Keratinocyte (primary cell): ENCODE measurements at regions not wholly inside any gene's neighbourhood (a gene's known extent, or its start where the extent isn't known, plus 50 kb on each side); places are given as distances from the start of the nearest gene placed in this dataset.

Experiments used
- EZH2 ChIP-seq: IDR thresholded peaks from one replicate; pipeline ENCODE4 v1.6.1; 2012; ENCODE audit warnings: inconsistent platforms, mild to moderate bottlenecking, low read length, moderate library complexity
- TF ChIP-seq, protein P1 (sequence below), 3 experiments: IDR thresholded peaks in 1 of 3; conservative IDR thresholded peaks in 1 of 3; optimal IDR thresholded peaks in 1 of 3; 2 replicates in 2 of 3; 3 replicates in 1 of 3; pipeline versions ENCODE3 to v1.5.1; 2011; ENCODE audit warnings: low read length in 3 of 3, mild to moderate bottlenecking in 3 of 3, moderate library complexity in 2 of 3, control low read depth in 1 of 3, inconsistent platforms in 1 of 3; ENCODE audit not compliant: insufficient read depth in 2 of 3; ENCODE audit errors: extremely low read depth in 1 of 3

- TF ChIP-seq, protein P1, sequence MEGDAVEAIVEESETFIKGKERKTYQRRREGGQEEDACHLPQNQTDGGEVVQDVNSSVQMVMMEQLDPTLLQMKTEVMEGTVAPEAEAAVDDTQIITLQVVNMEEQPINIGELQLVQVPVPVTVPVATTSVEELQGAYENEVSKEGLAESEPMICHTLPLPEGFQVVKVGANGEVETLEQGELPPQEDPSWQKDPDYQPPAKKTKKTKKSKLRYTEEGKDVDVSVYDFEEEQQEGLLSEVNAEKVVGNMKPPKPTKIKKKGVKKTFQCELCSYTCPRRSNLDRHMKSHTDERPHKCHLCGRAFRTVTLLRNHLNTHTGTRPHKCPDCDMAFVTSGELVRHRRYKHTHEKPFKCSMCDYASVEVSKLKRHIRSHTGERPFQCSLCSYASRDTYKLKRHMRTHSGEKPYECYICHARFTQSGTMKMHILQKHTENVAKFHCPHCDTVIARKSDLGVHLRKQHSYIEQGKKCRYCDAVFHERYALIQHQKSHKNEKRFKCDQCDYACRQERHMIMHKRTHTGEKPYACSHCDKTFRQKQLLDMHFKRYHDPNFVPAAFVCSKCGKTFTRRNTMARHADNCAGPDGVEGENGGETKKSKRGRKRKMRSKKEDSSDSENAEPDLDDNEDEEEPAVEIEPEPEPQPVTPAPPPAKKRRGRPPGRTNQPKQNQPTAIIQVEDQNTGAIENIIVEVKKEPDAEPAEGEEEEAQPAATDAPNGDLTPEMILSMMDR (optimal IDR thresholded peaks at IDR 0.05 in 1 of 3, IDR thresholded peaks at IDR 0.05 in 1 of 3, conservative IDR thresholded peaks at IDR 0.05 in 1 of 3; ENCODE audit: extremely low read depth in 1 of 3, insufficient read depth in 2 of 3, low read length in 3 of 3) = no peak
- no peak for TF ChIP-seq EZH2
Observed at GRCh38 chr21:15199414-15200383, 134.9 kb upstream of the NRIP1 start.
